Aorta (tissue), 5 donors: ENCODE measurements at regions not wholly inside any gene's neighbourhood (a gene's known extent, or its start where the extent isn't known, plus 50 kb on each side); places are given as distances from the start of the nearest gene placed in this dataset.
"Not testable (repeated sequence)": the region's sequence is repeated elsewhere in the genome, so short reads cannot be mapped to it uniquely, and the experiment has no call there.

Experiments used
- ATAC-seq: fragments of 200-7000 bp; cut with Tn5 transposase; one replicate; pipeline ENCODE4 v1.9.1; 2022; ENCODE audit warnings: moderate library complexity; ENCODE audit not compliant: low FRiP score
- DNase-seq, 2 donors: peaks; one replicate each; pipeline ENCODE4 v3.0.0-alpha.2; 2020
- H3K27ac ChIP-seq, 2 donors: one replicate each; pipeline ENCODE4 v1.5.1; 2013; ENCODE audit warnings: low read length in 2 of 2, mild to moderate bottlenecking in 2 of 2, moderate library complexity in 2 of 2, control low read depth in 1 of 2, inconsistent platforms in 1 of 2, low read depth in 1 of 2
- H3K27me3 ChIP-seq, 2 donors: one replicate each; pipeline ENCODE4 v1.6.1; 2013; ENCODE audit warnings: control low read depth in 1 of 2, low read length in 1 of 2, mild to moderate bottlenecking in 1 of 2, moderate library complexity in 1 of 2; ENCODE audit not compliant: insufficient read depth in 2 of 2, control insufficient read depth in 1 of 2
- H3K36me3 ChIP-seq, 2 donors: one replicate each; pipeline ENCODE4 v1.6.1; 2013; ENCODE audit warnings: control low read depth in 1 of 2, low read length in 1 of 2, mild to moderate bottlenecking in 1 of 2; ENCODE audit not compliant: insufficient read depth in 2 of 2, control insufficient read depth in 1 of 2
- H3K4me1 ChIP-seq, 2 donors: one replicate each; pipeline ENCODE4 v1.6.1; 2013; ENCODE audit warnings: low read length in 2 of 2, control low read depth in 1 of 2, mild to moderate bottlenecking in 1 of 2, moderate library complexity in 1 of 2; ENCODE audit not compliant: insufficient read depth in 2 of 2, control insufficient read depth in 1 of 2
- H3K4me3 ChIP-seq, 2 donors: one replicate each; pipeline ENCODE4 v1.5.1; 2013; ENCODE audit warnings: low read length in 2 of 2, control low read depth in 1 of 2, mild to moderate bottlenecking in 1 of 2
- H3K9me3 ChIP-seq: one replicate; pipeline ENCODE4 v1.6.1; 2013; ENCODE audit warnings: mild to moderate bottlenecking, low read length; ENCODE audit not compliant: control insufficient read depth
- WGBS, 2 donors: extraction: QIAGEN DNeasy Blood & Tissue Kit; methylation state at CpG; one replicate each; pipeline ENCODE4 v1.1.7; 2013; 5-methylcytosine and 5-hydroxymethylcytosine counted together
- intact Hi-C, 2 donors: fragments of 100-400 bp; cut with DNase I; formaldehyde crosslinking; loops; one replicate each; pipeline versions ENCODE4 v1.14.2 to v1.15.0; 2022
- donor health status: healthy with polysubstance abuse.
- donor health status: Bipolar disorder and iron deficiency.
- donor health status: DM: no; HTN: no; CAD: no.
- donor health status: DM: no; HTN: no; CAD: no.
- donor health status: DM: yes; HTN: yes; CAD: no.

- H3K27ac ChIP-seq, H3K27me3 ChIP-seq, H3K4me3 ChIP-seq, H3K36me3 ChIP-seq, ATAC-seq, H3K9me3 ChIP-seq, intact Hi-C loops, DNase-seq, H3K4me1 ChIP-seq: not testable (repeated sequence)
- no CpG with 5 or more reads among the region's 5 CpGs for WGBS, 2 donors
These were observed 4545.7 kb upstream of the TPTE start for GRCh38 chr21:5975719-5976118.

DNA sequence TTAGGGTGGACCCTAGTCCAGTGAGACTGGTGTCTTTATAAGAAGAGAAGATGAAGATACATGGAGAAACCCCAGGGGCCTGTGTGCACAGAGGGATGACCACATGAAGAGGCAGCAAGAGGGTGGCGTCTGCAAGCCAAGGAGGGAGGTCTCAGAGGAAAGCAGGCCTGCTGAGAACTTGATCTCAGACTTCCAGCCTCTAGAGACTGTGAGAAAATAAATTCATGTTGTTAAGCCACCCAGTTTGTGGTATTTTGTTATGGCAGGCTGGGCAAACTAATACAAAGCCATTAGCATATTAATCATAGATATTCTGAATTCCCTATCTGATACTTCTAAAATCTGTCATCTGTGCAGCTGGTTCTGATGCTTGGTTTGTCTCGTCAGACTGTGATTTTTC, 4523.8 kb upstream of the TPTE start:
- DNase-seq, H3K36me3 ChIP-seq, intact Hi-C loops, H3K27me3 ChIP-seq, H3K9me3 ChIP-seq, H3K27ac ChIP-seq, H3K4me1 ChIP-seq, ATAC-seq, H3K4me3 ChIP-seq: not testable (repeated sequence)
- WGBS, 2 donors = no CpG with 5 or more reads among the region's 2 CpGs

DNA sequence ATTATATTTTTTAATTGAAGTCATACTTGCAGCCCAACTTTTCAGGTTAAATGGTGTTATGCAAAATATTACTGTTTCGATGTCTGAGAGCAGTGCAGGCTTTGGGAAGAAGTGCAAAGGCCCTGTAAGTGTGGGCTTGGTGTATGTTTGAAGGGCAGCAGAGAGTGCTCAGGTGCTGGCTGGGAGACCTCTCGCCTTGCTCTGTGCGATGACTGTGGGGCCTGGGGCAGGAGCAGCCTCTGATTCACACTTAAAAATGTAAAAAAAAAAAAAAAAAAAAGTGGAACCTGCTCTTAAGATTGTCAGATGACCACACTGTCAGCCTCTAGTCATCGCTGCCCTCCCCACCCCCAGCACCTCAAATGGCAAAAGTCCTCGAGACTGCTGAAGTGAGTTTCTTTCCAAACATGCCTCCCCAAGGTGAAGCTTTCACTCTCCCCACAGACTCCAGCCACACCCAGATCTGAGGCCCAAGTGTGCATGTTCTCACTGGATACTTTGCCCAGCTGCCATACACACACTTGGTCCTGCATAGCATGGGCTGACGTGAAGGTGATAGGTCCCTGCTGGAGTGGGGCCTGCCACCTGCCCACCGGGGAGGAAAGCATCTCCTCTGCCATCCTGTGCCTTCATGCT, 4505.8 kb upstream of the TPTE start:
- H3K4me3 ChIP-seq, H3K4me1 ChIP-seq, intact Hi-C loops, DNase-seq, H3K9me3 ChIP-seq, H3K27me3 ChIP-seq, ATAC-seq, H3K27ac ChIP-seq, H3K36me3 ChIP-seq: not testable (repeated sequence)
- WGBS, 2 donors = no CpG with 5 or more reads among the region's 7 CpGs

GRCh38 chr21:6020460-6020859, 4500.9 kb upstream of the TPTE start:
- H3K36me3 ChIP-seq, H3K27ac ChIP-seq, ATAC-seq, H3K4me3 ChIP-seq, H3K27me3 ChIP-seq, H3K9me3 ChIP-seq, H3K4me1 ChIP-seq, intact Hi-C loops, DNase-seq: not testable (repeated sequence)
- no CpG with 5 or more reads among the region's 5 CpGs for WGBS, 2 donors

GRCh38 chr21:6020953-6021716, 4500.2 kb upstream of the TPTE start:
- intact Hi-C loops, H3K27me3 ChIP-seq, H3K4me3 ChIP-seq, ATAC-seq, H3K9me3 ChIP-seq, DNase-seq, H3K4me1 ChIP-seq, H3K27ac ChIP-seq, H3K36me3 ChIP-seq: not testable (repeated sequence)
- WGBS, 2 donors = no CpG with 5 or more reads among the region's 10 CpGs

GRCh38 chr21:6021717-6022270, 4499.6 kb upstream of the TPTE start:
- H3K9me3 ChIP-seq, DNase-seq, H3K4me3 ChIP-seq, ATAC-seq, H3K27ac ChIP-seq, H3K4me1 ChIP-seq, intact Hi-C loops, H3K36me3 ChIP-seq, H3K27me3 ChIP-seq: not testable (repeated sequence)
- WGBS, 2 donors = no CpG with 5 or more reads among the region's 4 CpGs

DNA sequence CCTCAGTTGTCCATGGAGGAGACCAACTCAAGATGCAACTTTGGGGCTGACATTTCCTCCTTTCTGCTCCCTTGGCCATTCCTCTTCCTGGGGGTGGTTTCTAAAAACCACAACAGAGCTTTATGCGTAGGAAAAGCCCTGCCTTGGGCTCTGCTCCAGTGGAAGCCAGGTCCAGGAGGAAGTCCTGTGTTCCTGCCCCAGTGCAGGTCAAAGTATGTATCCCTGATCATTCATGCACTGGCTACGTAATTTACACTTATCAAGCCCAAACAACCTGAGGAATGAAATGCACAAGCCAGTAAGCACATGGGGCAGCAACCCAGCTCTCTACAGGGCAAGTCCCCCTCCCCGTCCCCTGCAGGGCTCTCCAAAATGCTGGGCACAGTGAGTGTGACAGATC, 4498.1 kb upstream of the TPTE start:
- H3K9me3 ChIP-seq, H3K4me3 ChIP-seq, H3K27me3 ChIP-seq, H3K27ac ChIP-seq, intact Hi-C loops, H3K36me3 ChIP-seq, DNase-seq, H3K4me1 ChIP-seq, ATAC-seq: not testable (repeated sequence)
- no CpG with 5 or more reads among the region's 3 CpGs for WGBS, 2 donors

GRCh38 chr21:6025139-6025538, 4496.2 kb upstream of the TPTE start:
- DNase-seq, H3K27ac ChIP-seq, H3K36me3 ChIP-seq, H3K4me1 ChIP-seq, intact Hi-C loops, H3K4me3 ChIP-seq, ATAC-seq, H3K9me3 ChIP-seq, H3K27me3 ChIP-seq: not testable (repeated sequence)
- WGBS, 2 donors = no CpG with 5 or more reads among the region's 3 CpGs

- H3K27me3 ChIP-seq, intact Hi-C loops, H3K9me3 ChIP-seq, DNase-seq, H3K4me1 ChIP-seq, H3K27ac ChIP-seq, H3K36me3 ChIP-seq, ATAC-seq, H3K4me3 ChIP-seq: not testable (repeated sequence)
- no CpG with 5 or more reads among the region's 3 CpGs for WGBS, 2 donors
These were observed 4493.9 kb upstream of the TPTE start for GRCh38 chr21:6027497-6027896.
